Hepatocyte (in vitro differentiated cells): ENCODE measurements at regions not wholly inside any gene's neighbourhood (a gene's known extent, or its start where the extent isn't known, plus 50 kb on each side); places are given as distances from the start of the nearest gene placed in this dataset.

ENCODE experiments used
- DNase-seq: peaks from one replicate; pipeline ENCODE4 v3.0.0-alpha.2; 2016; ENCODE audit warnings: low spot score
- H2AFZ ChIP-seq: fragments of 200-600 bp; sonication (generic); 2 replicates; pipeline ENCODE4 v1.6.0; 2016; ENCODE audit warnings: antibody characterized with exemption, mild to moderate bottlenecking
- H3K27ac ChIP-seq: fragments of 200-600 bp; sonication (generic); 2 replicates; pipeline ENCODE4 v1.5.1; 2016; ENCODE audit warnings: mild to moderate bottlenecking
- H3K27me3 ChIP-seq: fragments of 200-600 bp; sonication (generic); 2 replicates; pipeline ENCODE4 v1.6.1; 2016
- H3K36me3 ChIP-seq: fragments of 200-600 bp; sonication (generic); replicated peaks from 2 replicates; pipeline ENCODE4 v1.5.1; 2016; ENCODE audit warnings: low read depth; ENCODE audit not compliant: insufficient read depth
- H3K4me1 ChIP-seq: fragments of 200-600 bp; sonication (generic); 2 replicates; pipeline ENCODE4 v1.5.1; 2016; ENCODE audit warnings: mild to moderate bottlenecking, moderate library complexity; ENCODE audit not compliant: insufficient read depth
- H3K4me2 ChIP-seq: fragments of 200-600 bp; sonication (generic); 2 replicates; pipeline ENCODE4 v1.6.0; 2016
- H3K4me3 ChIP-seq: fragments of 200-600 bp; sonication (generic); 2 replicates; pipeline ENCODE4 v1.5.1; 2016; ENCODE audit warnings: mild to moderate bottlenecking
- H3K79me2 ChIP-seq: fragments of 200-600 bp; sonication (generic); 2 replicates; pipeline ENCODE4 v1.6.0; 2017; ENCODE audit warnings: mild to moderate bottlenecking
- H3K9me2 ChIP-seq: fragments of 200-600 bp; sonication (generic); replicated peaks from 2 replicates; pipeline ENCODE4 v1.6.0; 2017; ENCODE audit warnings: mild to moderate bottlenecking; ENCODE audit not compliant: insufficient read depth
- H3K9me3 ChIP-seq: fragments of 200-600 bp; sonication (generic); 2 replicates; pipeline ENCODE4 v1.5.1; 2016; ENCODE audit warnings: low read depth, mild to moderate bottlenecking
- H4K20me1 ChIP-seq: fragments of 200-600 bp; sonication (generic); 2 replicates; pipeline ENCODE4 v1.6.0; 2016; ENCODE audit warnings: mild to moderate bottlenecking; ENCODE audit not compliant: insufficient read depth, poor library complexity, severe bottlenecking
- CTCF ChIP-seq: fragments of 200-600 bp; sonication (generic); IDR thresholded peaks from 2 replicates; pipeline ENCODE4 v1.5.1; 2016; ENCODE audit warnings: antibody characterized with exemption, mild to moderate bottlenecking; ENCODE audit not compliant: poor library complexity
- EZH2 ChIP-seq: fragments of 200-600 bp; sonication (generic); IDR thresholded peaks from 2 replicates; pipeline ENCODE4 v1.6.1; 2016; ENCODE audit warnings: antibody characterized with exemption, mild to moderate bottlenecking, borderline replicate concordance
- EZH2phosphoT487 ChIP-seq: fragments of 200-600 bp; sonication (generic); IDR thresholded peaks from one replicate; pipeline ENCODE4 v1.6.1; 2018; ENCODE audit warnings: antibody characterized with exemption, mild to moderate bottlenecking, low read depth, moderate library complexity; ENCODE audit not compliant: unreplicated experiment, severe bottlenecking
- WGBS: methylation state at CpG from one replicate; pipeline ENCODE4 v1.1.6; 2016; ENCODE audit warnings: low lambda C conversion rate; ENCODE audit errors: missing lambda C conversion rate; 5-methylcytosine and 5-hydroxymethylcytosine counted together

DNA sequence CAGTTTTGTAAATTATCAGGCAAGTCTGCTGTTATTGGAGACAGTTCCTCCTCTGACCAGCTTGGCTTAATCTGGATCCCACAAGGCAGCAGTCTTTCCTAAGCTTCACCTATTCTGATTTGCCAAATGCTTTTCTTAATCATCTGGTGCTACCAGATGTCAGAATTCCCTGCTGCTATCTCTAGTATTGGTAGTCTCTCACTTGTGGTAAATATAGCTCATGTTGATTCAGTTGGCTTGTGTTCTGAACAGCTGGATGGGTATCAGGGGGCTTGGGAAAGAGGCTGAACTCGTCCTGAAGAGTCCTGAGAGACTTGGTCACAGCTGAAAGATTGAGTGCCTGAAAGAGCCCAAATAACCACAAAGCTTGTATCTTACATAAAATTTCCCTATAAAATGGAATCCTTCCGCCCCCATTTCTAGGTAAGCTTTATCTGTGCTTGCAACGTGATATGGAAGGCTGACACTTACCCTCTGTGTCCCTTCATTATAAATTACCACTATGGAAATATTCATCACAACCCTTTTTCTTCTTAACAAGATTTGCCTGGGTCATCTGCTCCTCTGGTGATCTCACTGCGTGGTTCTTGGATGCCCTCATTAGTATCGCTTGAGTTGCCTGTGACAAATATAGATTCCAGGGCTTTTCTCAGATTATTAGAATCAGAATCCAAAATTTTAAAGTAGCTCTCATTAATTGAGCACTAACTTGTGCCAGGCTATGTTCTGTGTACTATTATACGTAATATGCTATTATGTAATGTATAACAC is 104.1 kb upstream of the GPRIN3 start:
- TF ChIP-seq EZH2phosphoT487 (no peak), CTCF (no peak), EZH2 (no peak)
- H3K9me2 ChIP-seq = no peaks in the 10 kb centered on the region
- no peak overlapping the region for H3K27ac ChIP-seq
- H3K79me2 ChIP-seq = no peaks in the 10 kb centered on the region
- no peaks in the 10 kb centered on the region for H3K4me1 ChIP-seq
- DNase-seq = no peak
- H3K27me3 ChIP-seq = no peaks in the 10 kb centered on the region
- no peaks in the 10 kb centered on the region for H3K9me3 ChIP-seq
- no peak overlapping the region for H3K4me2 ChIP-seq
- H3K4me3 ChIP-seq = no peak overlapping the region
- H2AFZ ChIP-seq = no peak overlapping the region
- no peaks in the 10 kb centered on the region for H3K36me3 ChIP-seq
- no peaks in the 10 kb centered on the region for H4K20me1 ChIP-seq
- WGBS = 89% methylated on average over 6 of the region's 6 CpGs

GRCh38 chr4:89410687-89411086 is 103.1 kb upstream of the GPRIN3 start:
- Histone ChIP-seq H3K27ac (no peak overlapping the region), H3K9me3 (no peaks in the 10 kb centered on the region), H3K36me3 (no peaks in the 10 kb centered on the region), H4K20me1 (no peaks in the 10 kb centered on the region), H3K4me3 (no peak overlapping the region), H3K9me2 (no peaks in the 10 kb centered on the region), H3K4me1 (no peaks in the 10 kb centered on the region), H3K4me2 (no peak overlapping the region), H3K79me2 (no peaks in the 10 kb centered on the region), H2AFZ (no peak overlapping the region), H3K27me3 (no peaks in the 10 kb centered on the region)
- 23% methylated on average over 1 of the region's 1 CpG for WGBS
- no peak for DNase-seq
- no peak for TF ChIP-seq EZH2
- TF ChIP-seq CTCF = no peak
- no peak for TF ChIP-seq EZH2phosphoT487

DNA sequence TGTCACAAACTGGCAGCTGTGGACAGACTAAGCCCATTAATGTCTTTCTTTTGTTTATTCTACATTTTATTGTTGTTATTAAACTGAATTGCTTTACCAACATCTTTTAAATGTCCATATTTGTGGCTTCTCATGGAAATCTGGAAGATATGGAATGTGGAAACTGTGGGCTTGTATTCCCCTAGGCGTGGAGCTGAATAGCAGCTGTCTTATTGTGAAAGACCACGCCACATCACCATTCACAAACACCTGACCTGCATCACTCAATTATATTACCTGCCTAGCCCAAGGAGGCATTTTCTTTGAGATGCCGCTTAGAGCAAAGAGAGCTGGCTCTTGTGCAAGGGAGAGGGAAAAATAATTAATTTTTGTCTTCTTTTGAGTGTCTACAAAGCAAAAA is 96.9 kb upstream of the GPRIN3 start:
- no peak overlapping the region for H3K27ac ChIP-seq
- H4K20me1 ChIP-seq = no peaks in the 10 kb centered on the region
- no peaks in the 10 kb centered on the region for H3K4me1 ChIP-seq
- WGBS = 75% methylated on average over 3 of the region's 3 CpGs
- TF ChIP-seq EZH2 (no peak), EZH2phosphoT487 (no peak), CTCF (no peak)
- H3K79me2 ChIP-seq = no peaks in the 10 kb centered on the region
- H3K4me2 ChIP-seq = no peak overlapping the region
- H3K9me2 ChIP-seq = no peaks in the 10 kb centered on the region
- H3K9me3 ChIP-seq = no peaks in the 10 kb centered on the region
- no peak overlapping the region for H2AFZ ChIP-seq
- H3K36me3 ChIP-seq = no peaks in the 10 kb centered on the region
- DNase-seq = no peak
- H3K27me3 ChIP-seq = no peaks in the 10 kb centered on the region
- H3K4me3 ChIP-seq = no peak overlapping the region
